Jurkat, Clone E6-1 (cell line): ENCODE measurements at regions not wholly inside any gene's neighbourhood (a gene's known extent, or its start where the extent isn't known, plus 50 kb on each side); places are given as distances from the start of the nearest gene placed in this dataset.
"Not testable (repeated sequence)": the region's sequence is repeated elsewhere in the genome, so short reads cannot be mapped to it uniquely, and the experiment has no call there.

Experiments used
- DNase-seq: peaks from one replicate; pipeline ENCODE4 v3.0.0-alpha.2; 2011; ENCODE audit warnings: low read depth, low spot score
- H3K4me3 ChIP-seq: 2 replicates; pipeline ENCODE4 v1.5.1; 2011; ENCODE audit warnings: mild to moderate bottlenecking, low read length, control low read depth, moderate library complexity

DNA sequence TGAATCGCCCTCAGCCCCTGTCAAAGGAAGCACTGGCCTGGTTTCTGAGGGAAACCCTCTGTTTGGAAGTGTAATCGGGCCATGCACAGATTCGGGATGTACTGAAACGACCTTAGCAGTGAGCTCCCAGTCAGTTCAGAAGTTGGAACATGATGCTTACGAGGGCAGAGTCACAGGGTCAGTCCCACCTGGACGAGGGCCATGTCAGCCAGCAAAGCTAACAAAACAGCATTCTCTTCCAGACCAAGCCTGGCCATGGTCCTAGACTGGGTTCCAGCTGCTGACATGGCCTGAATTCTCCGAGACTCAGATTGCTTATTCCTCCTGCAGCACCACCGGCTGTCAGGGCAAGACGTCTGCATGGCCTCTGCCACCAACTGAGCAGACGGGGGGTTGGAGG, 192.2 kb upstream of the WSCD1 start:
- H3K4me3 ChIP-seq = no peak overlapping the region

DNA sequence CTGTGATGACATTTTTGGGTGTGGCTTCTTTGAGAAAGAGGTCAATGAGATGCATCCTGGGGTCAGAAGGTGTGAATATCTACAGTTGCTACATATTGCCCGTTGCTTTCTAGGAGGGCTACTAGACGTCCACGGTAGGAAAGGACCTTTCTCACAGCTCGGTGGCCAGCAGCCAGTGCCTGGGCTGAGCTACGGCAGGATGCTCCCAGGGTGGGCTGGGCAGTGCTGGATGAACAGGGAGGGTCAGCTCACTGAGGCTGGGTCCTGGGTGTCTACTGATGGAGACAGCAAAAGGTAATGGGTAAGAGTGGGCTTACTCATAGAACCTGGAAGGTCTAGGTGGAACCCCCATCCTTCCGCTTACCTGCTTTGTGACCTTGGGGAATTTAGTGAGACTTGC, 188.3 kb upstream of the WSCD1 start:
- no peak for DNase-seq
- no peak overlapping the region for H3K4me3 ChIP-seq

More for the DNA sequence above, 192.2 kb upstream of the WSCD1 start:
- no peak for DNase-seq

DNA sequence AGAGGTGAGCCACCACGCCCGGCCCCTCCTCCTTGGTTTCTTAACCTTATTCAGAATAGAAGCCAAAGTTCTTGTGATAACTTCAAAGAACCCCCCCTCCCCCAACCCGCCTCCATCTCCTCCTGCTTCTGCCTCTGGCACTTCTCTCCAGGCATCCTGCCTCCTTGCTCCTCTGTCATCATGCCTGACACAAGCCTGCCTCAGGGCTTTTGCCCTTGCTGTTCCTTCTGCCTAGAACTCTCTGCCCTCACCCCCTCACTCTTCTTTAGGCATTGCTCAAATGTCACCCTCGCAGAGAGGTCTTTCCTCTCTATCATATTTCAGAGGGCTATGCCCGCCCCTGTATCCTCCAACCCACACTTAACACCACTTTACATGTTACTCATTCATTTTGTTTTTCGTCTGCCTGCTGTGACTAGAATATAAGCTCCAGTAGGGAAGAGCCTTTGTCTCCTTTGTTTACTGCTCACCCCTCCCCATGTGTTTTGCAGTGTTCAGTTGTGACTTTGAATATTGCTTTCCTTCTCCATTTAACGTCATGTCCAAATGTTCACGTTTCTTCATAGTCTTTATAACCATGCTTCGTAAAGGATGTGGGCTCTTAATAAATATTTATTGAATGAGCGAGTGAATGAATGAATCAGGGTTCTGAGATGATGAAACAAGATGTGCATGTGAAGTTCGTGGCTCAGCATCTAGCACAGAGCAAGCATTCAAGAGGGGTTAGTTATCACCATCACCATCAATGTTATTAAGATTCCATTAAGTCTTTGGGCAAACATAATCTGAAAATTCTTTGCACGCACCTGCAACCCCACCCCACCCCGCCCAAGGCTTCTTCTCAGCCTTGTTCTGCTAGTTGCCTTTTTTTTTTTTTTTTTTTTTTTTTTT, 186.2 kb upstream of the WSCD1 start:
- no peak overlapping the region for H3K4me3 ChIP-seq
- DNase-seq = no peak

DNA sequence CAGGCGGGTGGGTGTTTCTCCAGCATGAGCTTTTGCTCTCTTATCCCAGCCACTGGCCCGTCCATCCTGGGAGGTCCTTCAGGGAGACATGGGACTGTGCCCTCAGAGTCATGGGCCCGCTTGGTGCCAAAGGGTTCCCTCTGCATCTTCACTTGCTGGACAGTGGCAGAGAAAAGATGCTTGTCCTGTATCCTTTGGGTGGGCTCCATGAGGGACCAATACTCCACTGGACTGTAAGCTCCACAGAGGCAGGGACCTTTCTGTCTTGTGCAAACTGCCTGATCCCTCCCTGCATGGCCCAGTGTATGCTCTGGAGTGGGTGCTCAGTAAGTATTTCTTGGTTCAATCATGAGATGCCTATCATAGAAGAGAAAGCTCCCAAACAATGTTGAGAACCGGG, 184.8 kb upstream of the WSCD1 start:
- no peak for DNase-seq
- H3K4me3 ChIP-seq = no peak overlapping the region

DNA sequence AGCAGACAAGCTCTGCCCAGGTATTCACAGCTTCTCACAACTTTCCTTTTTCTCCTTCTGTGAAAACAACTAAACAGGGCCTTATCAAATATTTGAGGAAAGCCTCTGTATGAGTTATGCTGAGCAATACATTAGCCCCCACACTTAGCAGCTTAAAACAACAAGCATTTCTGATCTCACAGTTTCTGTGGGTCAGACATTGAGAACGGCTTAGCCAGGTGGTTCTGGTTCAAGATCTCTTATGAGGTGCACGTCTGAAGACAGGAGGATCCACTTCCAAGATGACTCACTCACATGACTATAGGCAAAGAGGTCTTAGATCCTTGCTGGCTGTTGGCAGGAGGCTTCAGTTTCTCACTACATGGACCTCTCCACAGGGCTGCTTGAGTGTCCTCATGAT, 181.4 kb upstream of the WSCD1 start:
- no peak for DNase-seq
- H3K4me3 ChIP-seq = no peak overlapping the region

DNA sequence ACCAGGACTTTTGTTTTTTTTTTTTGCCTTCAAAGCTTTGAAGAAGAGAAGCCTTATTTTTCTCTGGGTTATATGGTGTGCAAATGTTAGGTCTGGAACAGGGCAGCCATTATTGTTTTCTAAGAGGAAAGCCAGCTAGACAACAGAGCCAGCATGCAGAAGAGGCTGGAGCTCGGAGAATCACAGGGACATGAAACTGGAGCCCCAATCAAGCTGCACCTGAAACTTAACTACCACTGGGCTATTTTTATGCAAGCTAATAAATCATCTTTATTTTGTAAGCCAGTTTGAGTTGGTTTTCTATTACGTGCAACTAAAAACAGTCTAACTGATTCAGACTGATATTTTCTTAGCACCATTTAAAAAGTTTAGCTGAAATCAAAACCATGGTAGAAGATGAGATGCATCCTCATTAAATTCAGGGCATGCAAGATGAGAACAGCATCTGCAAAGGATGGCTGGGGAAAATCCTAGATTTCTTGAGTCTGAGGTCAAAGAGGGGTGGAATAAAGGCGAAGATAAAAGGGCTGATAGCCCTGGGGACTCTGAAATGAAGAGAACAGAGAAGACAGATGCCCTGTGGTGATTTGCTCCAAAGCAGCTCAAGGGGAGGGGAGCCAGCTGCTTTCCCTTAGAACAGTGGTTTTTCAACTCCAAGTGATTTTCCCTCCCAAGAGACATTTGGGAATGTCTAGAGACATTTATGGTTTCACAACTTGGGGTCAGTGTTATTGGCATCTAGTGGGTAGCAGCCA, 177.1 kb upstream of the WSCD1 start:
- no peak overlapping the region for H3K4me3 ChIP-seq
- no peak for DNase-seq

- H3K4me3 ChIP-seq = no peak overlapping the region
- DNase-seq = no peak
Measured at GRCh38 chr17:5893741-5894140, 176.4 kb upstream of the WSCD1 start.

GRCh38 chr17:5895276-5895675, 174.9 kb upstream of the WSCD1 start:
- H3K4me3 ChIP-seq = no peak overlapping the region
- DNase-seq = no peak

GRCh38 chr17:5896215-5896614, 174.0 kb upstream of the WSCD1 start:
- H3K4me3 ChIP-seq = no peak overlapping the region
- no peak for DNase-seq

DNA sequence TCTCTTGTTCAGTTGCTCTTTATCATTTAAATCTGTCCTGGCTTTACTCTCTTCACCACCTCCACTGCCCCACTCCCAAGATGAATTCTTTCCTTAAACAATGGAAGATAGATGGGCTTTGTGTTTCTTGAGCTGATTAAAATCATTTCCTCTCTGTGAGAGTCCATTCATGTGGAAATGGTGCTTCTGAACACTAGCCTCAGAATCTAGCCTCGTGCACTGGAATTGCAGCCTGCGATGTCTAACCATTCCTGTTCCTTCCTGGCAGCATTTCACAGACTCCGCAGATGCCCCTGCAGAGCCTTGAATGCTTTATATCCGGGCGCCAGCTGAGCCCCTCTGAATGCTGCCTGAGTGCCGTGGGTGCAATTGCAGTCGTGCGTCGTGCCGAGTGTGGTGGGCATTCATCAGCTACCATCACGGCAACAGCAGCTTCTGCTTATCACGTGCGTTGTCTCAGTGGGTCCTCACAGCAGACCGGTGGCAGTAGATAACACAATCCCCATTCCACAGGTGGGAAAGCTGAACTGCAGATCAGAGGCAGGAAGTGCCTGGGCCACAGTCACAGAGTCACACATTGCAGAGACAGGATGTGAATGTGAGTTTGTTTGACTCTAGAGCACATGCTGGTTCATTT, 172.8 kb upstream of the WSCD1 start:
- H3K4me3 ChIP-seq = no peak overlapping the region
- DNase-seq = peak; percentile 76

DNA sequence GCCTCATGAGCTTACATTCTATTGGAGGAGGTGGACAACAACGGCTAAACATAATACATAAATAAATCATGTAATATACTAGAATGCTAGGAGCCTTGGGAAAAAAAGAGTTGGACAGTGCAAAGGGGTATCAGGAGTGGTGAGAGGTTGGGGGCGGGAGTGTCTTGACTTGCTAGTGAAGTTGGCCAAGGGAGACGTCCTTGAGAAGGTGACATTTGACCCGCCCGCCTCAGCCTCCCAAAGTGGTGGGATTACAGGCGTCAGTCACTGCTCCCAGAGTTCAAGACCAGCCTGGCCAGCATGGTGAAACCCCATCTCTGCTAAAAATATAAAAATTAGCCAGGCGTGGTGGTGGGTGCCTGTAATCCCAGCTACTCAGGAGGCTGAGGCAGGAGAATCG, 172.2 kb upstream of the WSCD1 start:
- H3K4me3 ChIP-seq, DNase-seq: not testable (repeated sequence)

- no peak overlapping the region for H3K4me3 ChIP-seq
- no peak for DNase-seq
Measured at GRCh38 chr17:5898406-5898805, 171.8 kb upstream of the WSCD1 start.

GRCh38 chr17:5899496-5900195, 170.5 kb upstream of the WSCD1 start:
- no peak for DNase-seq
- H3K4me3 ChIP-seq = no peak overlapping the region

DNA sequence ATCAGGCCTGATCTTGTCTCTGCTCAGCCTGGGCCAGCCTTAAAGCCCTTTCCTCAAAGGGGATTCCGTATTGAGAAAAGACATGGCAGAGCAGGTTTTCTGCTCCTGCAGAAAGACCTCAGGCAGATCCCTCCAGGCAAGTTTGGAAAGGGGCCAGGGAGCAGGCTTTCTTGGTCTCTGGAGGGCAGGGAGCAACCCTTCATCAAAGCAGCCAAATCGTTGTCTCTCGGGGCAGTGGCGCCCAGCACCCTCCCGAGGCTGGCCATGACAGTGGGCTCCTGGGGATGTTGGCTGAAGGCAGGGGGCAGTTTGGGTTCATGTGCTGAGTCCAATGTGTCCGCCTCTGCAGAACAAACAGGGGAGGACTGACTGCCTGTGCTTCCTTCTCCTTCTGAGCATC, 168.4 kb upstream of the WSCD1 start:
- DNase-seq = no peak
- H3K4me3 ChIP-seq = no peak overlapping the region

DNA sequence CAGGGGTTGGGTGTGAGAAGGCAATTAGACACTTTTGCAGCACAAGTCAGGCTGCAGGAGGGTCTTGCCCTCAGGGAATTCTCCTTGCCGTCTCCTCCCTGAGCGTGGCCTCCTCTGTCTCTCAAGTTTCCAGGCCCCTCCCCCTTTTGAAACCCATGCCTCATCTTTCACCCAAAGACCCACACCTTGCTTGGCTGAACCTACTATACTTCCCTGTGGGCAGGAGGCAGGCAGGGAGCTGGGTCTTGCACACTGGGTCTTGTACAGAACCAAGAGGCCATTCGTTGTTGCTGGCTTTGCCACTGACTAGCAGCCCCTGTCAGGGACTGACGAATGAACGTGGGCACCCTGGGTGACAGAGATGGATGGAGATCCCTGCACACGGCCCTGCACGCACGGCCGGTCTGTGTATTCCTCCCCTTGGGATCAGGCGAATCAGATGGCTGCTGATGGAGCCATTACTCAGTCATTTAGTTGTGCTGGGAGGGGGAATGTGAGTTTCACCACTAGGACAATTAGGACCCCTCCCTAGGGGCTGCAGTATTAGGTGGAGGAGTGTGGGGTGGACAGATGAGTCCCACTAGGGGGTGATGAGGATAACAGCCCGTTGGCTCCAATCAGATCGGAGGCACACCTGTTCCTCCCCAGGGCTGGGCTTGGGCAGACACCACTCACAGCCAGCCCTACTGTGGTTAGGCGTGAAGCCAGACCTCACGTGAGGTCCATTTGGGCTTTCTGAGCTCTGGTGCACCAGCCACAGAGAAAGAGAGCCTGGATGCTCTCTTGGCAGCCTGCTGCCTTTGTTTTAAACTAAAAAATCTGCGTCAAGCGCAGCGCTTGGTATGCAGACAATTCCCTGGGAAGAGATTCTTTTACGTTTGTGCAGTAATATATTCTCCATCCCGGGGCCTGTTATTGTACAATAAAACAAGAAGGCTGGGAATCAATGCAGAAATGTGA, 167.7 kb upstream of the WSCD1 start:
- DNase-seq = no peak
- no peak overlapping the region for H3K4me3 ChIP-seq

- DNase-seq = no peak
- no peak overlapping the region for H3K4me3 ChIP-seq
Measured at GRCh38 chr17:5911919-5912318, 158.3 kb upstream of the WSCD1 start.

- DNase-seq = no peak
Measured at GRCh38 chr17:5913032-5913531, 157.1 kb upstream of the WSCD1 start.

DNA sequence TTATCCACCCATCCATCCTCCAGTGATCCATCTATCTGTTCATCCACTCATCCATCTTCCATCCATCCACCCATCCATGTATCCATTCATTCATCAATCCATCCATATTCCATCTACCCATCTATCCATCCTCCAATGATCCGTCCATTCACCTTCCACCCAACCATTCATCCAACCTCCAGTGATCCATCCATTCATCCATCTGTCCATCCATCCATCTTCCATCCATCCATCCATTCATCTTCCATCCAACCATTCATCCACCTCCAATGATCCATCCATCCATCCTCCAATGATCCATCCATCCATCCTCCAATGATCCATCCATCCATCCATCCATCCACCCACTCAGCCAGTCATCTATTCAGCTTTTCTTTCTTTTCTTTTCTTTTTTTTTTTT, 156.5 kb upstream of the WSCD1 start:
- DNase-seq = no peak
- no peak overlapping the region for H3K4me3 ChIP-seq

More at GRCh38 chr17:5913032-5913531, 157.1 kb upstream of the WSCD1 start:
- H3K4me3 ChIP-seq = no peak overlapping the region
